HG03432 (cell line): ENCODE measurements at regions not wholly inside any gene's neighbourhood (a gene's known extent, or its start where the extent isn't known, plus 50 kb on each side); places are given as distances from the start of the nearest gene placed in this dataset.
"Not testable (repeated sequence)": the region's sequence is repeated elsewhere in the genome, so short reads cannot be mapped to it uniquely, and the experiment has no call there.

ENCODE experiments used
- ATAC-seq: cut with Tn5 transposase; IDR thresholded peaks from one replicate; pipeline ENCODE4 v1.9.1; 2021; ENCODE audit warnings: mild to moderate bottlenecking, moderate library complexity; ENCODE audit not compliant: unreplicated experiment

DNA sequence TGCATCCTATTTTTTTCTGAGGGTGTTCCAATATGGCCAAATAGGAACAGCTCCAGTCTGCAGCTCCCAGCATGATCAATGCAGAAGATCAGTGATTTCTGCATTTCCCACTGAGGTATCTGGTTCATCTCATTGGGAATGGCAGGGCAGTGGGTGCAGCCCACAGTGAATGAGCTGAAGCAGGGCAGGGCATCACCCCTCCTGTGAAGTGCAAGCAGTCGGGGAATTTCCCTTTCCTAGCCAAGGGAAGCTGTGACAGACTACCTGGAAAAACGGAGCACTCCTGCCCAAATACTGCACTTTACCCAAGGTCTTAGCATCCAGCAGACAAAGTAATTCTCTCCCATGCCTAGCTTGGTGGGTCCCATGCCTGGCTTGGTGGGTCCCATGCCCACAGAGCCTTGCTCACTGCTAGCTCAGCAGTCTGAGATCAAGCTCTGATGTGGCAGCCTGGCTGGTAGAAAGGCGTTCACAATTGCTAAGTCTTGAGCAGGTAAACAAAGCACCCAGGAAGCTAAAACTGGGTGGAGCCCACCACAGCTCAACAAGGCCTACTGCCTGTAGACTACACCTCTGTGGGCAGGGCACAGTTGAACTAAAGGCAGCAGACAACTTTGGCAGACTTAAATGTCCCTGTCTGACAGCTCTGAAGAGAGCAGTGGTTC, 352.0 kb downstream of the CDY1B start:
- ATAC-seq, result not testable (repeated sequence)

- not testable (repeated sequence) for ATAC-seq
Measured at GRCh38 chrY:23681960-23682359, 365.9 kb downstream of the CDY1B start.

GRCh38 chrY:23669858-23670257, 378.0 kb downstream of the CDY1B start:
- ATAC-seq, result not testable (repeated sequence)

- peak; percentile 58 for ATAC-seq
Measured at GRCh38 chrY:23622313-23622712, 403.0 kb downstream of the DAZ2 start.

DNA sequence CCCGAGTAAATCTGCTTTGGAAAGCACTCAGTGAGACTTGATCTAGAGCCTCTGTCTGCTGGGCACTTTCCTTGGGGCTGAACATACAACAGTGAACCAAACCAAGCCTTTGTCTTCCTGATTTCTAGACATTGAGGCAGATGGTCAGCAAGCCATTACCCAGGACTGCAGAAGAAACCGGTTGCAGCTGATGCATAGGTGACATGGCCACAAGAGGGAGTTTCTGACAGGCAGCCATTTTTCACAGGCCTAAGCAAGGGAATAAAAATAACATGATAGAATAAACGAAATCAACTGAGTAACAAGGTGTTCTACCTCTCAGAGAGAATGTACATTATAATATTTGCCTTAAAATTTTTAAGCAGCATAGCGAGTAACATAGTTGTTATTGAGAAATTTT, 391.1 kb downstream of the DAZ2 start:
- not testable (repeated sequence) for ATAC-seq

DNA sequence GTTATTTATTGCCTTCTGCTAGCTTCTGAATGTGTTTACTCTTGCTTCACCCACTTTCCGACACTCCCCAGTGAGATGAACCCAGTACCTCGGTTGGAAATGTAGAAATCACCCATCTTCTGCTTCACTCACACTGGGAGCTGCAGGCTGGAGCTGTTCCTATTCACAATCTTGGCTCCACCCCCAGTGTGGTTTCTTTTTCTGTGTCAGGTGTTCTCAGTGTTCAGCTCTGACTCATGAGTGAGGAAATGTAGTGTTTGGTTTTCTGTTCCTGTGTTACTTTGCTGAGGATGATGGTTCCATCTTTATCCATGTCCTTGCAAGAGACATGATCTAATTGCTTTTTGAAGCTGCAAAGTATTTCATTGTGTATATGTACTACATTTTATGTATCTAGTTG, 377.2 kb downstream of the DAZ2 start:
- ATAC-seq, result peak; percentile 93

GRCh38 chrY:23590243-23590642, 370.9 kb downstream of the DAZ2 start:
- ATAC-seq, result not testable (repeated sequence)

- ATAC-seq, result not testable (repeated sequence)
Measured at GRCh38 chrY:23588409-23588808, 369.1 kb downstream of the DAZ2 start.
